GM21529 (cell line): ENCODE measurements at regions not wholly inside any gene's neighbourhood (a gene's known extent, or its start where the extent isn't known, plus 50 kb on each side); places are given as distances from the start of the nearest gene placed in this dataset.

Experiments used
- ATAC-seq: cut with Tn5 transposase; IDR thresholded peaks from one replicate; pipeline ENCODE4 v1.9.1; 2021; ENCODE audit not compliant: unreplicated experiment

GRCh38 chr10:128631801-128632241 lies 505.6 kb upstream of the MKI67 start:
- ATAC-seq = no peak

- ATAC-seq = no peak
These were observed 506.5 kb upstream of the MKI67 start for GRCh38 chr10:128632694-128633093.

GRCh38 chr10:128633864-128634540 lies 507.8 kb upstream of the MKI67 start:
- ATAC-seq = no peak

- no peak for ATAC-seq
These were observed 515.8 kb upstream of the MKI67 start for GRCh38 chr10:128642023-128642422.

- no peak for ATAC-seq
These were observed 516.3 kb upstream of the MKI67 start for GRCh38 chr10:128642502-128642901.

GRCh38 chr10:128643658-128644057 lies 517.4 kb upstream of the MKI67 start:
- no peak for ATAC-seq

- ATAC-seq = no peak
These were observed 519.3 kb upstream of the MKI67 start for GRCh38 chr10:128645486-128645885.

- no peak for ATAC-seq
These were observed 520.7 kb upstream of the MKI67 start for GRCh38 chr10:128646956-128647355.

GRCh38 chr10:128657548-128657947 lies 531.3 kb upstream of the MKI67 start:
- ATAC-seq = no peak

- ATAC-seq = no peak
These were observed 534.5 kb upstream of the MKI67 start for GRCh38 chr10:128660726-128661125.

- no peak for ATAC-seq
These were observed 535.4 kb upstream of the MKI67 start for GRCh38 chr10:128661404-128662197.

- no peak for ATAC-seq
These were observed 536.3 kb upstream of the MKI67 start for GRCh38 chr10:128662520-128662919.

- ATAC-seq = no peak
These were observed 538.5 kb upstream of the MKI67 start for GRCh38 chr10:128664729-128665128.

GRCh38 chr10:128675405-128675804 lies 549.2 kb upstream of the MKI67 start:
- ATAC-seq = no peak

GRCh38 chr10:128680116-128680515 lies 553.9 kb upstream of the MKI67 start:
- no peak for ATAC-seq

- no peak for ATAC-seq
These were observed 558.0 kb upstream of the MKI67 start for GRCh38 chr10:128684215-128684614.

GRCh38 chr10:128686630-128687278 lies 560.5 kb upstream of the MKI67 start:
- no peak for ATAC-seq

- ATAC-seq = no peak
These were observed 561.2 kb upstream of the MKI67 start for GRCh38 chr10:128687408-128687807.

- no peak for ATAC-seq
These were observed 561.8 kb upstream of the MKI67 start for GRCh38 chr10:128687927-128688549.

- no peak for ATAC-seq
These were observed 563.4 kb upstream of the MKI67 start for GRCh38 chr10:128689667-128690066.

- no peak for ATAC-seq
These were observed 567.4 kb upstream of the MKI67 start for GRCh38 chr10:128693493-128694131.
